NCI-H82 (cell line): ENCODE measurements at regions not wholly inside any gene's neighbourhood (a gene's known extent, or its start where the extent isn't known, plus 50 kb on each side); places are given as distances from the start of the nearest gene placed in this dataset.
A peak's percentile ranks its signal among the peaks of the same experiment; 100 is the strongest.

Source experiments
- DNase-seq: peaks from one replicate; lab custom pipeline; 2025; lab: John Stamatoyannopoulos, UW

DNA sequence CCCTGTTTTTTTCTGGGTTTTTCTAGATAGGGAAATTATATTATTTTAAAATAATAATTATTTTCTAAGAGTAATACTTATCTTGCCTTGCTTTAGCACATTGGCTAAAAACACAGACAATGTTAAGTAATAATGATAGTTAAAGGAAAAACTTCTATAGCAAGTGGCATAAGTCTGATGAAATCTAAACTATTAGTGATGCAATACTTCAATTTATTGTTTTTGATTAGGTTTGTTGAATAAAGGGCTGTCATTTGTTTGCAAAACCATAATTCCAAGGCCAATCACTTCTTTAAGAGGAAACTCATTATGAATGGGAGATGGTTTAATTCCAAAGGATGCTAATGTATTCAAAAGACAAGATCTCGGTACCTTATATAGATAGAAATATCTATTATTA lies 293.8 kb upstream of the FBXL7 start:
- no peak for DNase-seq

DNA sequence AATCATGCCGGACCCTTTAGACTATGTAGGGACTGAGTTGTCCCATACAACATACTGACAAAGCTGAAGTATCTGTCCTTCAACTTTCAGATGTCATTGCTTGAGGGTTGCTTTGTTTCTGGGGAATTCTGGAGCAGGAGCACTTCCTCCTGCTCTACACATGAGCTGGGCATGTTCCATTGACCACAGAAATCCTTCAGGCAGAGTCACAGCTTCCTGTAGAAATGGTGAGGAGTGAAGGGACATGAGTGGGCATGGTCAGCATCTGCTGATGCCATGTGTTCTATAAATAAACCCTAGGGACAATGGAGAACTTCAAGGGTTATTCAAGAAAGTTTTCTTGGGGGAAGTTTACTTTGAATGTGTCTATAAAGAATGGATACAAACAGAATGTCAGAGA lies 296.6 kb upstream of the FBXL7 start:
- no peak for DNase-seq

DNA sequence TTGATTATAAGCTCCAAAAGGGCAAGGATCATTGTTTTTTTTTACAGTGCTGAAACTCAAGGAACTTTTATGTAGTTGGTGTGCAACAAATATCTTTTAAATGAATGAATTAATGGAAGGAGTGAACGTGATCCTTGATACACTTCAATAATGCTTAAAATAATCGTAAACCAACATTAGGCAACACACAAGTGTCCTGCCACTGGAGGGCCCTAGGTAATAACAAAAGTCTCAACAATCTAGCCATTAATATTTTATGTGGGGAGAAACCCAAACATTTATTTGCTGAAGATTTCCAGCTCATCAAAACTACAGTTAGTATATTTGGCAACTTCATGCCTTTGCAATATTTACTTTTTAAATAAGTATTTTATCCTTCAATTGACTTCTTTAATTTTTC lies 309.0 kb upstream of the FBXL7 start:
- DNase-seq = no peak

DNA sequence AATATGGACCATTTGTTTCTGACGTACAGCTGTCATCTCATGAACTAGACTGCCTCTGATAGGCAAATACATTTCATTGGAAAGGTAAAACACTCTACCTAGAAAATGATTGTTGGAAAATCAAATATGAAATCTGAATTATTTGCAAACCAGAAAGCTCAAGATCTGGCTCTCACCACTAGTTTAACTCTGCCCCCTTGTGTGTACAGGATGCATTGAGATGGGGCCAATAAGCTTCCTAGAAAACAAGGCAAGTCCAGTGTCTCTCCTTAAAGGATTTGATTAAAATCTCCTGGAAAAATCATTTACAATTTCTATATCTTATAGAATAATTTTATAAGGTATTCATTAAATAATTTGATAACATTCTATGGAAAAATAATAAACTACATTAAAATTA lies 311.9 kb upstream of the ANKH start:
- peak; percentile 11 for DNase-seq

DNA sequence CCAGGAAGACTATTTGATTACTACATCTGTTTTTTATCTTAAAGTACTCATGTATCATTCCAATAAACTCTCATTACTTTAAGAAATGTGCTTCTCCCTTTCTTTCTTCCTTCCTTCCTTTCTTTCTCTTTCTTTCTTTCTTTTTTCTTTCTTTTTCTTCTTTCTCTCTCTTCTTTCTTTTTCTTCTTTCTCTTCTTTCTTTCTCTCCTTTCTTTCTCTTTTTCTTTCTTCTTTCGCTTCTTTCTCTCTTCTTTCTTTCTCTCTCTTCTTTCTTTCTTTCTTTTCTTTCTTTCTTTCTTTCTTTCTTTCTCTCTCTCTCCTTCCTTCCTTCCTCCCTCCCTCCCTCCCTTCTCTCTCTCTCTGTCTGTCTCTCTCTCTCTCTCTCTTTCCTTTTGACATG lies 298.6 kb upstream of the ANKH start:
- DNase-seq = no peak

DNA sequence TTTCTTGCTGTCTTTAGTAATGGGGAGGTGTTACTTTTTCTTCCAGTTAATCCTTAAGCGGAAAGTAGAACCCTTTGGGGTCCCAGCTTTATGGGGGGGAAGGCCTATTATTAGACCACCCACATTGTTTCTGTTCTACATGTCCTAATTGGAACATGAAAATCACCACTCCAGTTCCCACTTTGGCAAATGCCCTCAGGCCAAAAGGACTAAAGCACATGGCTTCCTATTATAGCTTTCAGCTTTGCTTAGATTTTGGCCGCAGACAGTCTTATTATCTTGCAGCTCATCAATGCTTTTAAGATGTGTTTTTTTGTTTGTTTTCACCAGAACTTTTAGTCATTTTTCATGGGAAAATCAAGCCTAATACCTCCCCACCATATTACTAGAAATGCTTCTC lies 296.8 kb upstream of the ANKH start:
- no peak for DNase-seq

DNA sequence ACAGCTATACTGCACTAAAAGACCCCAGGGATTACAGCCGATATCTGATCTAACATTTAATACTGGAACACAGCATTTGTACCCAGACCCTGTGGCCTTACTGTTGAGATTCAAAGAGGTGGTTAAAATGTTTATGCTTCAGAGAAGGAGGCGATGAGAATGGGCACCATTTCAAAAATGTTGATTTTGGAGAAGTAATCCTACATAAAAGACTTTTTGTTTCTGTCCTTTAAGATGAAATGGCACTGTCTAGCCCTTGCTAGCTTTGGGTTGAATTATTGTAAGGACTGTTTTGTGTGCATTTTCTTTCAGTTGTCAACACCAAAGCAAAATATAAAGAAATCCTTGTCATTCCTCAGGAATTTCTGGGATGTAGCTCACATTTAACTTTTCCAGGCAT lies 288.5 kb upstream of the ANKH start:
- DNase-seq = no peak

DNA sequence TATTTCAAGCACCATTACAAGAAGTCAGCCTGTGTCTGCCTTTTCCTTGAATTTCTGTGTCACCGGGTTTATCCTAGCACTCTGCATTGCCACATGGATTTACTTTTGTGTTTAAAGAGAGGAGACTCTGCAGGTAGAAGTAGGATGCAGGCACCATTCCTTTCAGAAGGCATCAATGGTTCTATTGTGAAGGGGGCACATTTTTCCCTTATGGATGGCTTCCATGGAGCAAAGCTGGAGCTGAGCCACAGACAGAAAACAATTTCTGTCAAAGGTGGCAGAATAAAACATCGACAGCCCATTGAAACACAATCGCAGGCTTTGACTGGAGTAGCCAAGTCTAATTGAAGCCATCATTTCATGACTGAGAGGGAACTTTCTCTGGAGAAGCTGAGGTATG lies 288.0 kb upstream of the ANKH start:
- no peak for DNase-seq

DNA sequence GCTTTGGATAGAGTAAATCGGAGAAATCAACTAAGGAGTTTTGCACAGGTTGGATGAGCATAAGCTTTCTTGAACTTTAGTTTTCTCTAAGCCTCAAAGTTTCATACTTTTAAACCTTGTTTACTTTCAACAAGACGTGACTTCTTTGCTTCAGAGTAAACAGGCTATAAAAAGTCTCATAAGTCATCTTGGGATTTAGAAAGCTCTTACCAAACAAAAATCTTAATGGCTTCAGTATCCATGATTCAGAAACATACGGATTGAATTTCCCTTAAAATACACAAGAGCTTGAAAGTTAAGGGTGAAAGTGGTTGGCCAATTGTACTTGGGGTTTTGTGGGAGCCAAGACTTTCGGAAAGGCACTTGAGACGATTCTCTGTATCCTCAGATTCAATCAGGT lies 270.9 kb upstream of the ANKH start:
- DNase-seq = no peak

DNA sequence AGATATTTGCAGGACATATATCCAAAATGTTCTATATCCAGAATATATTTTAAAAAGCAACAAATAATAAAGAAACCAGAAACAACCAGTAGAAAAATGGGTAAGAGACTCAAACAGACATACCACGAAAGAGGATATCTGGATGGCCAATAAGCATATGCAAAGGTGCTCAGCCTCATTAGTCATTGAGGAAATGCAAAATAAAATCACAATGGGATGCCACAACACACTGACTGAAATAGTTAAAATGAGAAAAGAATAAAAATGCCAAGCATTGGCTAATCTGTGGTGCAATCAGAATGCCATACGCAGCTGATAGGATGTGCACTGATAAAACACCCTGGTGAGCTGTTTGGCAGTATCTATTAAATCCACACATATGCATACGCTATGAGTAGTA lies 265.8 kb upstream of the ANKH start:
- no peak for DNase-seq

DNA sequence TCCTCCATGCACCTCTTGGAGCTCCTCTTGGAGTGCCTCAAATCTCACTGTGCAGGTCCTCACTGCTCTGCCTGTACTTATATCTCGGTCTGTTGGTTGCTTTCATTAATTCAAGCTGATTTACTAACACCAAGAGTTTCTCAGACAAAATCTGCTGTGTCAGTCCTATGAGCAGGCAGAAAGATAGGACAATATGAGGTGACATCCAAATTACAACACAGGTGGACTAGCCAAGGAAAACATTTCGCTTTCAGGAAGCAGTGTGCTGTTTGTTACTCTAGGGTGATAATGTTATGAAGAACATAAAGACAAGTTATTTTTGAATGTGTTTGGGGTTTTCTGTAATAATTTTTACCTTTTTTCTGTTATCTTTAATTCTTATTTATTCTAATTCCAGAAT lies 264.1 kb upstream of the ANKH start:
- no peak for DNase-seq

DNA sequence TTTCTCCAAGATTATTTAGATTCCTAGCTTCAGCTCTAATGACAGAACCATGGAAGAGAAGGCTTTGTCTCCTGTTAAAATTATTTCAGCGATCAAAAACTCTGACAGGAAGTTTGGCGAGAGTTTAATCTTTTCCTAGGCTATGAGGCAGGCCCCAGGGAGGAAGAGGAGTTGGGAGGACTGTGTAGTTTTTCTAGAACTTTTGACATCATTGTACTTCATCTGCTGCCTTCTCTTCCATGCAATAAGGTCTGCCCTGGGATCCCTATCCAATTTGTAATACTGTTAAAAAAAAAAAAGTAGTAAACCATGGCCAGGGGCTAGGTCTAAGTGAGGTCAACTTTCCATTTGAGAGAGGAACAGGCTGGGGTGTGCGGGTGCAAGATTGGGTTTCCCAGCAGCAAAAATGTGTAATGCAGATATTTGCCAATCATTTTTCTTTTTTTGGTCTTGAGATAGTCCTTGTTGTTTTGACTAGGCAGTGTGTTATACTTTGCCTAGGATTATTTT lies 261.9 kb upstream of the ANKH start:
- no peak for DNase-seq

DNA sequence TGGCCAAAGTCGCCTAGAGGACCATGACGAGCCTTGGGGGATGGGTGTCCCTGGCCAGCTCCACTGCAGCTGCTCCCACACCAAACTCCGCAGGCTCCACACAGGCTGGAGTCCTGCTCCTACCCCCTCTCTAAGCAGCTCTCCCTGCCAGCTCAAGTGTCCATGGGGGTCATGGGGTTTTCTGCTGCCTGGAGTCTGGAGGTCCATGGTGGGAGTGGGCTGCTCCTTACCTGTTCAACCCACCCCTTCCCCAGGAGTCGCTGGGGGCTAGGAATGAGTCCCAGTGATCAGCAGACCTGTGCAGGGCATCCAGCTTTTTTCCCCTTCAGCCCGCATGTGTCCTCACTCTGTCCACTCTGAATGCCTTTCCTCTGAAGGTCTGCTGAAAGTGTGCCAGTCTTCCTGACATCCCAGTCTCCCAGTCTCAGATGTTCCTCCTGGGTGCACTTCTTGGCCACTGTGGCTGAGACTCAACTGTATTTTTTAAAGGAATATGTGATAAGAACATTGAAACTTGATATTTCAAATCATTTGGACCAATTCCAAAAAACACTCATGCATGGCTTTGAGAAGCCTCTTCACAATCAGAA lies 261.3 kb upstream of the ANKH start:
- DNase-seq = no peak

DNA sequence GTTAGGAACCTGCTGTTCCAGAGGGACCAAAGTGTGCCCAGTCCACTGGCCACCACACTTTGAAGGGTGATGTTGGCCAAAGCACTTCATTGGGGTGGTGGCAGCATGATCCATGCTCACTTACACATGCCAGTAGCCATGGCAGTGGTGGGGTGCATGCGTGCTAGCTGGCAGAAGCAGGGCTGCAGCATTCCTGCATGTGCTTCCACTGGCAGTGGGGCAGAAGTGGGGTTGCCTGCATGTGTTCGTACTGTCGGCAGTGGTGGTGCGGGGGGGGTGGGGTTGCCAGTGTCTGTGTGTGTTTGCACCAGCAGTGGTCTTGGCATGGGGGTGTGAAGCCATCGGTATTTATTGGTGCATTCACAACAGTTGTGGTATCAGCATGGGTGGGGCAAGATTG lies 260.3 kb upstream of the ANKH start:
- no peak for DNase-seq

DNA sequence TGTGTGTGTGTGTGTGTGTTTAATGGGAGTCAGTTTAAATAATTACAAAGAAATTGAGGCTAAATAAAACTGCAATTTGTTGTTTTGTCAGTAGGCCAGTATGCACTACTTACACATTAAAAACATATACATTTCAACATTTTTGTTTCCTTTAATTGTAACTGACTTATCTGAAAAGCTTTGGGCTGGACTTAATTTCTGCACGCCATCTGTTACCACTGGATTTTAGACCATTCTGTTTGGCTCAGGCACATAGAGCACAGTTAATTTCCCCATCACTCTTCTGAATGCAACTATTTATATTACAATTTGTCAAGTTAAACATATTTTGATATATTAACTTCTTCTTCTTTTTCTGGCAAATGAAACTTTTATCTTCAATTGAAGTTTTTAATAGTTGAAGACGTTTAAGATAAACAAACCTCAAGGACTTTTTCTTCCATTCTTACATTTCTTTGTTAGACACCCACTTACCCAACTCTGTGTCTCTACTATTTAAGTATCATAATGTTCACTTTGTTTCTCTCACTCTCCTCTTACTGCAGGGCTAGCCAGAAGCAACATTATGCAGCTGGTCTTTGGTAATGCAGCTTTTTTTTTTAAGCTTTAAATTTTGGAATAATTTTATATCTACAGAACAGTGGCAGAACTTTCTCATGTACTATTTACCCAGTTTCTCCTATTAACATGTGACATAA lies 253.4 kb upstream of the ANKH start:
- peak; percentile 16 for DNase-seq

DNA sequence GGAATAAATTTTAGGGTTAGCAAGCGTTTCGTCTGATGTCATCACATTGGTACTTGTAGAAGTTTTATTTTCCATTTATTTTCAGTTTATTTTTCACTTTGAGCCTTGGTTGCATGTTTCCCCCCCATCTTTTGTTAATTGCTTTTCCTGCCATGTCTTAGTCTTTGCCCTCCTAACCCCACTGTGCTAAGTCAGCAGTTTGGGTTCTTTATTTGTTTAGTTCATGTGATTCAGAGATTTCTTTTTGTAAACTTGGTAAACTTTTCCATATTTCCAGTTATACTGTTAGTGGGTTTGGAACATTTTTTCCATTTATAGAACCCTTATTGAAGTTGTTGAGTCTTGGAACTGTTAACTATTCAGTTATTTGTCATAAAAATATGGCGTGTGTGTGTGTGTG lies 252.9 kb upstream of the ANKH start:
- DNase-seq = no peak

DNA sequence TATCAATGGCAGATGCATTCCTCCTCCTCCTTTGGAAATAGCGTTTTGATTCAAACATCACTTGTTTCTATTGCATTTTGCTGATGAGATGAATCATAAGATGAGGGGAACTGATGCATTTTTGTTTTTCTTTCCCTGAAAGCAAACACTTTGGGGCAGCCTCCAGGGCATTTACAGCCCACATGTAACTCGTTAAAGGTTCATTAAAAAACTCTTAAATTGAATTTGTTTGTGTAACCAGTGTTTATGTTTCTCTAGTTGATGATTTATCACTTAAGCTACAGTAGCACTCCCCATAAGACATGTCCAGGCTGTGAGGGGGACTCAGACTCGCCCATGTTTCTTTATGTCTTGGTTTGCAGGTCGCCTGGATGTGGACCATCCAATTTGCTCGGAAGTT lies 246.1 kb upstream of the ANKH start:
- DNase-seq = no peak

DNA sequence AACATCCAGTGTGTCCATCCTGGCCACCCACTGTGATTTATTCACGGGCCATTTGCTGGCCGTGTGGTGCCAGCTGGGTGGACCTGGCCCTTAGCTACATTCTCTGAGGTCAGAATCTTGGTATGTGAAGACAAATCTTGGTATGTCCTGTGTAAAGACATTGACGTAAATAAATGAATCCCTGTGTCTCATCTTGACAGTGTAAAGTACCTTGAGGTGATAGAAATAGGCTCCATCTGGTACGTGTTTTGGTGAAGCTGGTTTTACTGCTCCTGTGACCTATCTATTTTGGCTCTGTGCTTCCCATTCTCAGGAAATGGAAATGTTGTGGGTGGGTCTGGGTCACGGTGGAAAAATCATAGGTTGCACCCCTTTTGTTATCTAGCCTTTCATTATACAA lies 245.4 kb upstream of the ANKH start:
- no peak for DNase-seq

DNA sequence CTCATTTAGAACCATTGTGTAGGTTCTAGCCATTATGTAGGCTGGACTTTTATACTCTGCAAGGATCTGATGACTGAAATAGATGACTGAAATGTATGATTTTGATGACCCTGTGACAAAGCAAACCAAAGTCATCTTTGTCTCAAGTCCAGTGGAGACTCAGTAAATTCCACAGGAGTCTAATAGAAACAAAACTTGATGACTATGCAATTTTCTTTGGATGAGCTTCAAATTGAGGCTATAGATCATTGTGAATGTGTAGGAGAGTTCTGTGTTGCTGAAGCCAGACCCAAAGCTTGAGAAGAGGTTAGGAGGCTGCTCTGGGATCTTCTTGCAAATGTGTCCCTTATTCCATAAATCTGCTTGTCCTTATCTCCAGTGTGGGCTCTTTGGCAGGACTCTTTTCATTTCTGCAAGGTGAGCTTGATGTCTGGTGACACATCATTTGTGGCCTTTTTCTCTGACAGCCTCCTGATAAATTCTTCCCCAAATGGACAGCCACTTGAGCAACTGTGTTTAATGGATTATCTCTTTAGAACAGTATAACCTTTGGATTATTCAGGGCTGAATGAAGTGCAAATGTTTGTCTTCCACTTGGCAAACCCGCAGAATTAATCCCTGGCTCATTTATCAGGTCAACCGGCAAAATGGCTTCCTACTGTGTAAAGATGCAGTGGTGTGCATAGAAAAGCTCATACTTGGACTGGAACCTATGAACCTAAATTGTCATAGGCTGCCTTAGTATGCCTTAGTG lies 235.1 kb upstream of the ANKH start:
- DNase-seq = no peak

DNA sequence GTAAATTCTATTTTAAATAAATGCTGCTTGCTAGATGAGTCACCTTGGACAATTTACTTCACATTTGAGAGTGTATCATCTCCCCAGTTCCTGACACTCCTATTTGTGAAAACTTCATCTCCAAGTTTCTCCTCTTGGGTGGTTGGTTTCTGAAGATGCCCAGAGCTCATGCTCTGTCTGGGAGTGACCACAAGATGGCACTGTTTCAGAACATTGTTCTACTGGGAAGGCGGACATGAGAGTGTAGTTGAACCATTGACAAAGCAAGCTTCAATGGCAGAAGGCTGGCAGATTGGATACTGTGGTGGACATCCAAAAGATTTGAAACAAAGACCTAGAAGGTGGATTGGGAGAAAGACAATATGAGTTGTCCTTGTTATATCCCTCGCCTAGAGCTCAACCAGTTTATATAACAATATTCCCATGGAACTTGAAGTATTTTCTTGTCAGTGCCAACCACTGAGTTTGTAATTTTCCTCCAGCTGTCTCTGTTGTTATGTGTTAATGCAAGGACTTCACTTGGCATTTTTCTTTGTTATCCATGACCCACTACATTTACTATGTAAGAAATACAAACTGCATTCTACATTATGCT lies 234.3 kb upstream of the ANKH start:
- DNase-seq = peak; percentile 74

DNA sequence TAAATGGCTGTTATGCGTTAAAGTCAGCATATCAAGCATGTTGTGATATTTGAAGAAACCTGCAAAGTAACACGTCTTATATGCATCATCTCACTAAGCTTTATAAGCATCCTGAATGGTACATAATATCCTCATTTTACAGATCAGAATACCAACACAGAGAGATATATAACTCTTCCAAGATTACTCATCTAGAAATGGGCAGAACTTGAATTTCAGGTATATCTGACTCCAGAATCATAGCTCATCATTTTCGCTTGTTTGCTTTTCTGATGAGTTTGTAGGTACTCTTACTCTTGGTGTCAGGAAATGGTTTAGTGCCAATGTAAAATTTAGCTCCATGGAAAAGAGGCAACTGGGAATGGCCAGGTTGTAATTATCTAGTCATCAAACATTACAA lies 232.3 kb upstream of the ANKH start:
- DNase-seq = no peak

DNA sequence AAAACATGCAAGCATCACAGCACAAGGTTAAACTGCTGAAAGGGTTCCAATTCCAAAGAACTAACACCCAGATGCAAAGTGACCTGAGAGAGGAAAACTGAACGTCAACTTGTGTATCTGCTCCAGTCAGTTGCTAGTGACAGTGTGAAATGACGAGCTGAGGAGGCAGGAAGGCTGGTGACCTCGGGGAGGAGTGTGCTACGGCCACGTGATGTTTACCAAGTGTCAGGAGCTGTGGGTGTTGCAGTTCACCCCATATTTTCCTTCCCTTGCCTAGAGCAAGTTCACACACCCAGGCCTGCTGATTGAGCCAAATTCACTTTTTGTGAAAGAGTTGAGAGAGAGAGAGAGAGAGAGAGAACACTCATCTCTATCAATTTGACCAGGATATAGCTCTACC lies 231.6 kb upstream of the ANKH start:
- DNase-seq = no peak

DNA sequence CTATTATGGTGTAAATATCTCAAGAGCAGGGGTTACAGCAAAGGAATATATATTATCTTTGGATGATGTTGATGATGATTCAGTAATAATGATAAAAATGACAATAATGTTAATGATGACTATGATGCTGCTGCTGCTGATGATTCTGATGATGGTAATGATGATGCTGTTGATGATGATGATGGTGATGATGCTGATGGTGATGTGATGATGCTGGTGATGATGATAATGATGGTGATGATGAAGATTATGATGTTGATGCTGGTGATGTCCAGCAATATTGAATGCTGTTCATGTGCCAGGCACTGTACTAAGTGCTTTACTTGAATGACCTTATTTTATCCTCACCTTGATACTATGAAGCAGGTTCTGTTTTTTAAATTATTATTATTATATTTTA lies 226.0 kb upstream of the ANKH start:
- no peak for DNase-seq
